GM21381 (cell line): ENCODE measurements at regions not wholly inside any gene's neighbourhood (a gene's known extent, or its start where the extent isn't known, plus 50 kb on each side); places are given as distances from the start of the nearest gene placed in this dataset.

Source experiments
- ATAC-seq: cut with Tn5 transposase; IDR thresholded peaks from one replicate; pipeline ENCODE4 v1.9.1; 2021; ENCODE audit warnings: mild to moderate bottlenecking, moderate library complexity; ENCODE audit not compliant: unreplicated experiment

- no peak for ATAC-seq
Measured at GRCh38 chr4:17188125-17188524, 289.7 kb upstream of the LDB2 start.

GRCh38 chr4:17187003-17187402, 288.6 kb upstream of the LDB2 start:
- ATAC-seq, result no peak

DNA sequence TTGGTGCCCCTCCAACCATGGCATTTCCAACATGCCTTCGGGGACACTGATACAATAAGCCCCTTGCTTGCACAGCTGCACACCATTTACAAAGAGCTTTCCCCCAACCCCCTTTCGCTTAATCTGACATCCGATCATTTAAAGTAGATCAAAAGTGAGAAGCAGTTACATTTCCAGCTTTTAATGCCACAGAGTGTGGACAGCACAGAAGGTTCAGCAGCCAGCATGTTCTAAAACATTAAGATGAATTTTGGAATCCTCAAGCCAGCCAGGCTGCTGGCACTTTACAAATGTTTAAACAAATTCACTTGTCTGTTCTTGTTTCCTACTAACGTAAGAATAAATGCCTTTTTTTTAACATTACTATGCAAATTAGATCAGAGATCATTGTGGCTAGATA, 284.4 kb upstream of the LDB2 start:
- no peak for ATAC-seq

- no peak for ATAC-seq
Measured at GRCh38 chr4:17174751-17175150, 276.3 kb upstream of the LDB2 start.

- no peak for ATAC-seq
Measured at GRCh38 chr4:17173300-17173699, 274.9 kb upstream of the LDB2 start.

DNA sequence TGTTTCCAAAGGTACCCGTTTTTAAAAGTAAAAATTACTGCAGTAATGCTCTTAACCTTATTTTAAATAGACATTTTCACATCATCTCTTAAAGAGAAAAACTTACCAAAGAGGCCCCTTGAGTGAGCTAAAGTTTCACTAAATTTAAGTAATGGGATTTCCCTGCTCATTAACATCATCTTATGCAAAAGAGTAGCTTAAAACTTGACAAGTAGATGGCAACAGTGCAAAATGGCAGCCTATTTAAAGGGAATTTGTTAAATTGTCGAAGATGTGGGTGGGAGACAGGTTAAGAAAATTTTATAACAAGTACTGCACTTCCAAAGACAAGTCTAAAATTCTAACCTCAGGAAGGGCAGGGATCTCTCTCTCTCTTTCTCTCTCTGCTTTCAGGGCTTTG, 271.7 kb upstream of the LDB2 start:
- no peak for ATAC-seq

- no peak for ATAC-seq
Measured at GRCh38 chr4:17169699-17170098, 271.3 kb upstream of the LDB2 start.

- ATAC-seq, result no peak
Measured at GRCh38 chr4:17168571-17168970, 270.1 kb upstream of the LDB2 start.

DNA sequence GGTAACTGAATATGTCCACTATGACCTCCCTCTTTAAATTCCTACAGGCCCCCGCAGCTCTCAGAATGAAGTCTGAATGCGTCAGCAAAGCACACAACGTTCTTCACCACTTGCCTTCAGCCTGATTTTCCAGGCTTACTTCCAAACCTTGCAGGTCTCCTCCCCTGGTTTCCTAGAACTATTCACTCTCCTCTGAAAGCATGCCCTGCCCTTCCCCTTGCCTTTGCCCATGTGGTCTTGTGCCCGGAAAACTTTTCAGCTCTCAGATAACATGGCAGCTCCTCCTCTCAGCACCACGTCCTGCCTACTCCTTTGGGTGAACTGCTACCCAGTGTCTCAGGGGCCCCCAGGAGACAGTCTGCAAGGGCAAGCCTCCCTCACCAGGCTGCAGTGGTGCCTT, 268.5 kb upstream of the LDB2 start:
- ATAC-seq, result no peak

- ATAC-seq, result no peak
Measured at GRCh38 chr4:17165286-17165685, 266.8 kb upstream of the LDB2 start.

- ATAC-seq, result no peak
Measured at GRCh38 chr4:17164666-17165065, 266.2 kb upstream of the LDB2 start.

DNA sequence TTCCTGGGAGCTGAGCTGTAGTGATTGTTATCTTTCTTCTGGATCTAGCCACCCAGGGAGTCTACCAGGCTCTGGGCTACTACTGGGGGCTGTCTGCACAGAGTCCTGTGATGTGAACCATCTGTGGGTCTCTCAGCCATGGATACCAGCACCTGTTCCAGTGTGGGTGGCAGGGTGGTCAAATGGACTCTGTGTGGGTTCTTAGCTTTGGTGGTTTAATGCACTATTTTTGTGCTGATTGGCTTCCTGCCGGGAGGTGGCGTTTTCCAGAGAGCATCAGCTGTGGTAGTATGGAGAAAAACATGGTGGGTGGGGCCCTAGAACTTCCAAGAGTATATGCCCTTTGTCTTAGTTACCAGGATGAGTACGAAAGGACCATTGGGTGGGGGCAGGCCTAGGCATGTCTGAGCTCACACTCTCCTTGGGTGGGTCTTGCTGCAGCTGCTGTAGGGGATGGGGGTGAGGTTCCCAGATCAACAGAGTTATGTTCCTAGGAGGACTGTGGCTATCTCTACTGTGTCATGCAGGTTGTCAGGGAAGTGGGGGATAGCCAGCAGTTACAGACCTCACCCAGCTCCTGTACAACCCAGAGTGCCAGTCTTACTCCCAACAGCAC, 264.8 kb upstream of the LDB2 start:
- no peak for ATAC-seq

DNA sequence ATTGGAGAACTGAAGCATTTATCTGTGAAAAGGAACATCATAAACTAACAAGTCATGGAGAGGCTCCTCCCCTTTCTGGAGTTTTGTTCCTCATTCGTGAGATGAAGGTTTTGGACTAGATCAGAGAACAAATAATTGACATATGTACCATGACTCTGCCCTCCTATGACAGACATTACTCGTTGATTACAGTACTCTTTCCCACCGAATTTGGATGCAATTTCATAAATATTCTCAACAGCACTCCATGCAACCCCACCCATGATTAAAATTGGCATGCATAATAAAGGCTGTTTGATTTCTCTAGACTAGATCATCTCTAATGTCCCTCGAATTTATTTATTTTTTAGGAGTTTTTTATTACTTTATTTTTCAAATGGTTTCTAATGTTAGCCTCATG, 258.9 kb upstream of the LDB2 start:
- ATAC-seq, result no peak

GRCh38 chr4:17155486-17155885, 257.0 kb upstream of the LDB2 start:
- no peak for ATAC-seq

DNA sequence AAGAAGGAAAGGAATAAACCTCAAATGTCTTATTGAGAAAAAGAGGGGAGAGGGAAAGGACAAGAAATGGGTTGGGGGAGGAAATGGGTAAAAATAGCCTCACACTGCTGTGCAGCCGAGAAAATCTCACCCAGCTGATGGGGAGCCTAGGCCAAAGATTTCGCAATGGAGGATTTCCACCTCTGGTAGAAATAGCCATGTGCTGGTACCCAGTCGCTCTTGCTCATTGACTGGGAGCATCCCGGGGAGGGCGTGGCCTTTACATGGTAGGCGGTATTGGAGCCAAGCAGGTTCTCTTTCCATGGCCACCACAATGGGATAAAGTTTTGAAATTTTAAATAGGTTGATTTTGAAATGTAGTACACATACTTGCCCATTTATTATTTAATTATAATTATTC, 255.1 kb upstream of the LDB2 start:
- no peak for ATAC-seq

- no peak for ATAC-seq
Measured at GRCh38 chr4:17152941-17153540, 254.6 kb upstream of the LDB2 start.

DNA sequence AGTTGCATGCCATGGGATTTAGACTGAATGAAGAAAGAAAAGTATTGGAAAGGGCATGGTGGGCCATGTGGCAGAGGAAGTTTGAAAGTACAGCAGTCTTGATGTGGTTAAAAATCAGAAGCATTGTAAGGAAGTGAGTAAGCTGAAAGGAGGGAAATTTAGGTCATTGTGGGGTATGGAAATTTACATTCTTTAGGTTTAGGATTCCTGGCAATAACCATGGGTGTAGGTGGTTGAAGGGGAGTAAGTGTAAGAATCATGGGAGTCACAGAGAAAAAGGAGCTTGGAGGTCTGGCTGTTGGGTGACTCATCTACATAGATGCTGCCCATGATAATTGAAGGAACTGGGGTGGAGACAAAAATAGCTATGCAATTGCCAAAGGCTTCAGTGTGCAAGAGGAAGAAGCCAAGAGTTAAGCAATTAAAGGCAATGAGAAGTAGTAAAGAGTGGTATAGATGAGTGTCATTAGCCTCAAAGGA, 243.8 kb upstream of the LDB2 start:
- ATAC-seq, result no peak

DNA sequence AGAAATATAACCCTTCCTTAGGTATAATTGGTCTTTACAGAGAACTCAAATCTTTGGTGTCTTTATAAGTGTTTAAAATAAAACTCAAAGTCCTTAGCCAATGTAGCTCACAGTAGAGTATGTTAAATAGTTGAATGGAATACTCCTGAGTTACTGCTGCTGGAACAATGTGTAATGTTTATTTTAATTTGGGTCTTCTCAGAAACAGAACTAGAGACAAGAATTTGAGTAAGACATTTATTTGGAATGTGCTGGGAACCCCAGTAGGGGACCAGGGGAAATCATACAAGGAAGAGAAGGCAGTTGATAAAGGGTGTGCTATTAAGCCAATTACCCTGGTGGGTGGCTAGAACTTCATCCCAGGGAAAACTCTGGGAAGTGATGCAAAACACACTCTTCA, 240.4 kb upstream of the LDB2 start:
- no peak for ATAC-seq

DNA sequence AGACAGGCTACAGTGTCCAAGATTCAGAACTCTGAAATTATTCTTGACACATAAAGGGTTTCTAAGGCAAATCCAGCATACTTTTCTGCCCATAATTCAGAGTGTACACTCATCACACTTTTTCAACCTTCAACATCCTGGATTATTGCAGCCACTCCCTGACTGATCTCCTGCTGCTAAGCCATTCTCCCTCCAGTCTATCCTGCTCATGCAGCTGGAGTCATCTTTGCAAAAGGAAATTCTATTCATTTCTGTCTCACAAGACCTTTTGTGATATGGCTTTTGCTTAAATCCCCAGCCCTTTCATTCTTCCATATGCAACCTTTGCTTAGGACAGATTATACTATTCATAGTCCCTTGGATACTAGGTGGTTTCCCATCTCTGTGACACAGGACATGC, 236.1 kb upstream of the LDB2 start:
- no peak for ATAC-seq

DNA sequence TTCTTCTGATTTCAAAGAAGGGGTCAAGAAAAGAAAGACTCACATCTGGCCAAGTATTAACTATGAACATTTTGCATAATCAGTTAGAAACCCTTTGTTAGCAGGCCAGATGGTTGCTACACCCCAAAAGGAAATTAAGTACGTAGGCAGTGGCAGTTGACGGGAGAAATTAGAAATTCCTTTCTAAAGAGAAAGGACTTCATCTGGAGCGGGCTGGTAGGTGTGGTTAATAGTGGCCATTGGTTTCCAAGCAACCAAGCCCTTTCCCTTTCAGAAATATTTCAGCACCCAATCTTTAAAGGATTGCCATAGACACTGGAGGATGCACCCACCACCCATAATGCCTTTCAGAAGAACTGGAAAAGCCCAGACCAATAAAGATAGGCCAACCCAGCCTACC, 235.7 kb upstream of the LDB2 start:
- no peak for ATAC-seq

GRCh38 chr4:17132226-17132625, 233.8 kb upstream of the LDB2 start:
- no peak for ATAC-seq

- no peak for ATAC-seq
Measured at GRCh38 chr4:17128268-17128667, 229.8 kb upstream of the LDB2 start.
